Skeletal muscle satellite cell (primary cell): ENCODE measurements at regions not wholly inside any gene's neighbourhood (a gene's known extent, or its start where the extent isn't known, plus 50 kb on each side); places are given as distances from the start of the nearest gene placed in this dataset.
"Not testable (repeated sequence)": the region's sequence is repeated elsewhere in the genome, so short reads cannot be mapped to it uniquely, and the experiment has no call there.

Source experiments
- H3K27me3 ChIP-seq: 2 replicates; pipeline ENCODE4 v1.7.0; 2013; ENCODE audit warnings: low read length; ENCODE audit not compliant: control insufficient read depth, insufficient read depth
- H3K36me3 ChIP-seq: 2 replicates; pipeline ENCODE4 v1.7.0; 2013; ENCODE audit warnings: mild to moderate bottlenecking, control low read depth, low read length; ENCODE audit not compliant: insufficient read depth
- H3K4me1 ChIP-seq: 2 replicates; pipeline ENCODE4 v1.7.0; 2013; ENCODE audit warnings: low read length; ENCODE audit not compliant: control insufficient read depth, insufficient read depth
- H3K4me2 ChIP-seq: 2 replicates; pipeline ENCODE4 v1.7.0; 2013; ENCODE audit warnings: mild to moderate bottlenecking, low read length
- H3K4me3 ChIP-seq: 2 replicates; pipeline ENCODE4 v1.7.0; 2013; ENCODE audit warnings: low read length
- H3K9ac ChIP-seq: 2 replicates; pipeline ENCODE4 v1.7.0; 2013; ENCODE audit warnings: mild to moderate bottlenecking, low read depth, low read length, moderate library complexity
- H3K9me3 ChIP-seq: replicated peaks from 2 replicates; pipeline ENCODE4 v1.7.0; 2013; ENCODE audit warnings: mild to moderate bottlenecking, control low read depth, low read length

DNA sequence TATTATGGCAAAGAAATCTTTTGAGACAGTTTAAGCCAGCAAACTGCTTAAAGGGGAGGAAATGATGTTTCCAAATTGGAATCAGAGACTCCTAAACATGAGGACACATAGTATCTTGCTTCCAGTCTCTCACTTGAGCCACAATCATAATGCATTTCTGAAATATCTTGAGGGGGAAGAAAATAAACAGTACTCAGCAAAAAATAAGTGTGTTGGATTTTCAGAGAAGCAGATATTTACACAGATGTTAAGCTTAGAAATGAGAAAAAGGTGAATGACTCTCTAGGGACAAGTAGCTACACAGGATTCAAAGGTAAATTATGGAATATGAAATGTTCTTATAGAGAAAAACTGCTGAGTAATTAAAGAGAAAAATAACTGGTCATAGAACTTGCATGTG lies 1583.6 kb downstream of the CDH8 start:
- Histone ChIP-seq H3K4me2 (no peak overlapping the region), H3K9ac (no peak overlapping the region), H3K4me3 (no peak overlapping the region), H3K36me3 (no peaks in the 10 kb centered on the region), H3K4me1 (no peaks in the 10 kb centered on the region), H3K27me3 (no peaks in the 10 kb centered on the region), H3K9me3 (no peaks in the 10 kb centered on the region)

DNA sequence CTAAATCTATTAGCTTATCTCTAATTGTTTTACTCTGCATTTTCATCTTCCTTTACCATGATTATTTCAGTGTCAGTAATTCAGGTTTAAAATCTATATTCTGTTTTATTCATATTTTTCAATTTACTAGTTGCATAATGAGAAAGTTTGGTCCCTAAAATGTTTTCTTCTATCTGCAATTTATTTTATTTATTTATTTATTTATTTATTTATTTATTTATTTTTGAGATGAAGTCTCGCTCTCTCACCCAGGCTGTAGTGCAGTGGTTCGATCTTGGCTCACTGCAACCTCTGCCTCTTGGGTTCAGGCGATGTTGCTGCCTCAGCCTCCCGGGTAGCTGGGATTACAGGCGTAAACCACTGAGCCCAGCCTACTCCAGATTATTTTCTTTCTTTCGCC lies 1597.3 kb downstream of the CDH8 start:
- Histone ChIP-seq H3K4me1 (no peaks in the 10 kb centered on the region), H3K9ac (no peak overlapping the region), H3K27me3 (no peaks in the 10 kb centered on the region), H3K4me3 (no peak overlapping the region), H3K36me3 (no peaks in the 10 kb centered on the region), H3K4me2 (no peak overlapping the region), H3K9me3 (peaks cover 3% of the 10 kb centered on the region)

DNA sequence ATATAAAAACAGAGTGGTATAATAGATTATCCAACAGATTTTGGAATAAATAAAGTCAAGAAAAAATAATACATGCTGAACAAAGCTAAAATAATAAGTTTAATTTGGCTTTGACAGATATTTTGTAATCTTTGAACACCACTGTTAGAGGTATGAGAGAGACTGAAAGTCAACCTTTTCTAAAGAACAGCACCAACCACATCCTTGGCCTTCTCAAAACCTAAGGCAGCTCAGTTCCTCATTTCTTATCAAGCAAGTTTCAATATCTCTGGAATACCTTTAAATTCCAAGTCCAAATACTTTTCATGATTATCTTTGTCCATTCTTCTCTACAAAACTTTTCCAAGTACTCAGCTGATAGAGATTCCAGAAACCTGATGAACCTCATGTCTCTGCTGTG lies 1603.8 kb downstream of the CDH8 start:
- Histone ChIP-seq H3K36me3 (no peaks in the 10 kb centered on the region), H3K4me2 (no peak overlapping the region), H3K27me3 (no peaks in the 10 kb centered on the region), H3K4me3 (no peak overlapping the region), H3K9me3 (no peaks in the 10 kb centered on the region), H3K9ac (no peak overlapping the region), H3K4me1 (no peaks in the 10 kb centered on the region)

DNA sequence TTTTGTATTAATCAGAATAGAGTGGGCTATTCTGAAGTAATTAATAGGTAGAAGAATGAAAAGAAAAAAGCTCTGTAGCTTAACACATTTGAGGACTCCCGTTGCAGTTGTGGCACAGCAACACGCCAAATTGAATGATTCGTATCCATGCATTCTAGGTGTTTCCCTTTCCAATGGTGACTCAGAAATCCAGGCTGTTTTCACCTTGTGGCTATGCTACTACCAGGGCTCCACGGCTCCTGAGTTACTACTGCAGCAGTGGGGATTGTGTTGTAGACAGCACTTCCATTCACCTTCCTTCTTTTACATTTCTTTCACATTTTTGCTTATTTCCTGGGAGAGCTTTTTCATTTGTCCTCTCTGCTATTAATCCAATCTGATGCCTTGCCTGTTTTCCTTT lies 1616.4 kb downstream of the CDH8 start:
- Histone ChIP-seq H3K9ac (no peak overlapping the region), H3K27me3 (no peaks in the 10 kb centered on the region), H3K4me1 (no peaks in the 10 kb centered on the region), H3K36me3 (no peaks in the 10 kb centered on the region), H3K9me3 (no peaks in the 10 kb centered on the region), H3K4me2 (no peak overlapping the region), H3K4me3 (no peak overlapping the region)

DNA sequence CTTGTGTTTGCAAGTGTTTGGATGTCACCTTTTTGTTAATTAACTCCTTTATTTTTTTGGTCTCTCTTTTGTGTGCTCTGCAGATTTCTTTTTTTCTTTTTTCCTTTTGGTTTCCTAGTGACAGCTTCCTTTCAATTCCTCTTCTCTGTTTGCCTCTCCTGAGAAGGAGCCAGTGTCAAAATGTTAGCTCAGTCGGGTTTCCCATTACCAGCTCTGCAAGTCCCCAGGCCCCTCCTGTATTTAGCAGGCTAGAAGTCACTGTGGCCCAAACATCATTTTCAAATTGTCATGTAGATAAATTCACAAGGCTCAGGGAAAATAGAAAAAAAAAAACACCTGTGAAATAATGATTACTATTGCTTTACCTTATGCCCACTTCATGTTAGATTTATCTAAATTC lies 1621.6 kb downstream of the CDH8 start:
- Histone ChIP-seq H3K4me3 (no peak overlapping the region), H3K4me1 (no peaks in the 10 kb centered on the region), H3K27me3 (no peaks in the 10 kb centered on the region), H3K9ac (no peak overlapping the region), H3K9me3 (no peaks in the 10 kb centered on the region), H3K36me3 (no peaks in the 10 kb centered on the region), H3K4me2 (no peak overlapping the region)

DNA sequence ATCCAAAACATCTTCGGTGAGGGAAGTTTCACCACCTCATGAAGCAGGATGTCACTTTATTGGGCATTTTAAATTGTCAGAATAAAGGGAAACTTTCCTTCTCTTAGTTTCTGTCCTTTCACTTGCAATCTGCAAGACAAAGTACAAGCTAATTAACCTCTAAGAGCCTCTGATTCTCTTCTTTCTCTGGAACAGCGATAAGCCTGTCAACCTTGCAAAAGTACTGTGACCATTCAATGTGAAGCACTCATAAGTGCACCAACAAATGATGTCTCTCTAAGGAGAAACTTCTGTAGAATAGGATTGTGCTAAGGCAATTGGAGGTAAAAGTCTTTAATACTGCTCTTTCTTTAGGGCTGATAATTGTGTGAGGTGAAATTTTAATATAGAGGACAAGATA lies 1622.3 kb downstream of the CDH8 start:
- no peaks in the 10 kb centered on the region for H3K27me3 ChIP-seq
- no peak overlapping the region for H3K4me2 ChIP-seq
- H3K36me3 ChIP-seq, result no peaks in the 10 kb centered on the region
- H3K9ac ChIP-seq, result no peak overlapping the region
- no peak overlapping the region for H3K4me3 ChIP-seq
- H3K9me3 ChIP-seq, result no peaks in the 10 kb centered on the region
- no peaks in the 10 kb centered on the region for H3K4me1 ChIP-seq

DNA sequence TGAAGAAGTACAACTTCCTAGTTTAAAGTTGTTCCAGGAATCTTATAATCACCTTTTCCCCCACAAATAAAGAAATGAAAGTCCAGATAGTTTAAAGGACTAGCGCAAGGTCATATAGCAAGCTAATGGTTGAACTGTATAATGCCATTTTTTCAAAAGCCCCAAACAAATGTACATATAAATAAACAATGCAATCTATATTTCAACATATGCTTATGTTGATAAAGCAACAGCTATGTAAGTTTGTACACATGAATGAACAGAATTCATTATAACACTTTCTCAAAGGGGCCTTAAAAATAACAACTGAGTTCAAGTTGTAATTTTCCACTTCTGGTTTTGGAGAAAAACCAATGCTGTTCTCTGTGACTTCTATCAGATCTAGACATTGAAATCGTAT lies 1628.6 kb downstream of the CDH8 start:
- H3K27me3 ChIP-seq, result no peaks in the 10 kb centered on the region
- H3K36me3 ChIP-seq, result no peaks in the 10 kb centered on the region
- H3K4me1 ChIP-seq, result no peaks in the 10 kb centered on the region
- H3K9me3 ChIP-seq, result peaks cover 6% of the 10 kb centered on the region
- H3K4me3 ChIP-seq, result no peak overlapping the region
- H3K4me2 ChIP-seq, result no peak overlapping the region
- no peak overlapping the region for H3K9ac ChIP-seq

DNA sequence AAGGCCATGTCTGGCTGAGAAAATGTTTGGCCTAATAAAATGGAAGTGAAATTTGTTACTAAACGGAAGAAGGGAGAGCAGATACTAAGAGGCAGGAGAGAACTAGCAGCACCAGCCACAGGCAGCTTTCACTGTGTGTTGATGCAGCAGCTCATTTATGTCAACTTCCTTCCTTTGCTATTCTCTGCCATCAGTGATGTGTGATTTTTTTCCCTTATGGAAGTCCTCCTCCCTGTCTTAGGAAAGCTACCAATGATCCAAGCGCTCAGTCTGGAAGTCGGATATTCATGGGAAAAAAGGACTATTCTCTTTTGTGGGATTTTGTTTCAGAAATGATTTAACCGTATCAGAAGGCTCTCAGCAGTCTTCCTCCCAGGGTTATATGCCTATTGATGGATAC lies 1629.2 kb downstream of the CDH8 start:
- Histone ChIP-seq H3K4me3 (no peak overlapping the region), H3K27me3 (no peaks in the 10 kb centered on the region), H3K9me3 (peaks cover 6% of the 10 kb centered on the region), H3K4me1 (no peaks in the 10 kb centered on the region), H3K36me3 (no peaks in the 10 kb centered on the region), H3K4me2 (no peak overlapping the region), H3K9ac (no peak overlapping the region)

DNA sequence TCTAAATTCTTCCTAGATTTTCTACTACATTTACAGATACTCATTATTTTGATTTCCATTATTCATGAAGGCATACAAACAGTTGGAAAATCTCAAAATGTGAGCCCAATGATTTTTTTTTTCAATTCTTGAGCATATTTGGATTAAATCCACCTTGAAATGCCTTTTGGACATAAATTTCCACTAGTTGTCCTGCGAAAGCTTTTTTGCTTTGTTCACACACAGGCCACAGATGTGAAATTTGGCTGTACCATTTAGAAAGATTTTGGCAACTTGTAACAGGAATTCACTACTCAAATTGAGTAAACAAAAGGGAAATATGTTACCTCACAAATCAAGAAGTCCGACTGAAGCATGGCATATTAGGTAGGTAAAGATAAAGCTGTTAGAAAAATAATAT lies 1631.0 kb downstream of the CDH8 start:
- no peak overlapping the region for H3K4me3 ChIP-seq
- peaks cover 6% of the 10 kb centered on the region for H3K9me3 ChIP-seq
- no peak overlapping the region for H3K4me2 ChIP-seq
- H3K4me1 ChIP-seq, result no peaks in the 10 kb centered on the region
- no peaks in the 10 kb centered on the region for H3K27me3 ChIP-seq
- H3K36me3 ChIP-seq, result no peaks in the 10 kb centered on the region
- H3K9ac ChIP-seq, result no peak overlapping the region

DNA sequence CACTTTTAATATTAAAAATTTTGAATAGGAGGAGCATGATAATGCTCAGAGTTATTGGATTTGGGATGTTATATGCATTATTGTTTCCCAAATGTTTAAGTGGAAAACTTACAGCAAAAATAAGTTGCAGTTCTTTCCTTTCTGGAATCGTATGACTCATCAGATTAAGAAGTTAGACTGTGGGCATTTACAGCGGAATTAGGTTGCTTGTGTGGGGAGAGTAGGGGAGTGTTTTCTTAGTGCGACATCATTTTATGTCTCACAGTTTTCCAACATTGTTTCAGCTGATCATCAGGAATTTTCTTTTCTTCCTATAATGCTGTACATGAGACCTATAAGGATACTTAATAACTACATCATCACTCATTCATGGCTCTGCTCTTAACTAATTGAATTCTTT lies 1631.8 kb downstream of the CDH8 start:
- no peaks in the 10 kb centered on the region for H3K27me3 ChIP-seq
- peaks cover 6% of the 10 kb centered on the region for H3K9me3 ChIP-seq
- H3K9ac ChIP-seq, result no peak overlapping the region
- H3K36me3 ChIP-seq, result no peaks in the 10 kb centered on the region
- H3K4me2 ChIP-seq, result no peak overlapping the region
- no peaks in the 10 kb centered on the region for H3K4me1 ChIP-seq
- no peak overlapping the region for H3K4me3 ChIP-seq

DNA sequence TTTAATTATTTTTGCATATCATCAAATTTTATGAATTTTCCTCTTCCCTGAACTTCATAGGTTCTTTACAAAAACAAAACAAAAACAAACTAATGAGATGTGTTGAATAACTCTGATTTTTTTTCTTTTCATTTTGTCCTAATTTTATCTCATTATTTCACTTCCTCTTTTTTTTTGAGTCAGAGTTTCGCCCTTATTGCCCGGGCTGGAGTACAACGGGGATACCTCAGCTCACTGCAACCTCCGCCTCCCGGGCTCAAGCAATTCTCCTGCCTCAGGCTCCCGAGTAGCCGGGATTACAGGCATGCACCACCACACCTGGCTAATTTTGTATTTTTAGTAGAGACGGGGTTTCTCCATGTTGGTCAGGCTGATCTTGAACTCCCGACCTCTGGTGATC lies 1633.3 kb downstream of the CDH8 start:
- H3K4me1 ChIP-seq, H3K4me3 ChIP-seq, H3K9me3 ChIP-seq, H3K36me3 ChIP-seq, H3K27me3 ChIP-seq, H3K9ac ChIP-seq, H3K4me2 ChIP-seq: not testable (repeated sequence)

DNA sequence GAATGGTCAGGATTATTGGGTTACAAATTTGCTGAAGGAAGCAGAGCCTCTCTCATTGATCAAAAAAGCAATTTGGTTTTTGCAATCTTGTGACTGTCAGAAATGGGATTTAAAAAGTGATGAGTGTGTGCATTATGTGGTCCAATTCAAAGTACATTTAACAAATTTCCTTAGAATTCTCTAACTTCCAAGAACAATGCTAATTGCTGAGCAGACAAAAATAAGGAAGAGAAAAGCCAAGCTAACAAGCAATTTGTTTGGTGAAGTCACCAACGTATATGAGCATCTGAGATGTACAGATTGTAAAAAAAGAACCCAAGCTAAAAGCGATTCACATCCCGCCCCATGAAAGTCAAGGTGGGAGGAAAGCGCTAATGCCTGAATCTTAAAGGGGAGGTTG lies 1643.9 kb downstream of the CDH8 start:
- H3K4me2 ChIP-seq, result no peak overlapping the region
- no peaks in the 10 kb centered on the region for H3K27me3 ChIP-seq
- no peak overlapping the region for H3K4me3 ChIP-seq
- no peak overlapping the region for H3K9ac ChIP-seq
- no peaks in the 10 kb centered on the region for H3K36me3 ChIP-seq
- peaks cover 3% of the 10 kb centered on the region for H3K9me3 ChIP-seq
- no peaks in the 10 kb centered on the region for H3K4me1 ChIP-seq

DNA sequence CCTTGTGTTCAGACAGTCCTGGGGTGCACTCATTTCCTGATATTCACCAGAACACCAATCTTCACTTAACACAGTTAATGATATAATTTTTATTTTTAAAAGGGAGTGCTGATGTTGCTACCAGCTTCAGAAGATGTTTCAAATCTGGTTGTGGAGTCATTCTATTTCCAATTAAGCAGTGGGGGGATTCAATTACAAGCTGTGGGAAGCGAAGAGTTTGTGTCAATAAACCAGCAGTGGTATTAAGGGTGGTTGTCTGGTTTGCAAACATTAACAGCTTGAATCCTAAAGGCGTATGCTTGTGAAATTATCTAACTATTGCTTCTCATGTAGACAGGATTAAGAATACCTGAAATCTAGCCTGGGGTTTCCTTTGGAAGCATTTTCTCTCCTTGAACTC lies 1637.5 kb upstream of the GOT2 start:
- Histone ChIP-seq H3K9me3 (peaks cover 4% of the 10 kb centered on the region), H3K4me1 (no peaks in the 10 kb centered on the region), H3K36me3 (no peaks in the 10 kb centered on the region), H3K27me3 (no peaks in the 10 kb centered on the region), H3K4me2 (no peak overlapping the region), H3K9ac (no peak overlapping the region), H3K4me3 (no peak overlapping the region)
